ENCODE measurements at regions not wholly inside any gene's neighbourhood (a gene's known extent, or its start where the extent isn't known, plus 50 kb on each side); places are given as distances from the start of the nearest gene placed in this dataset.

DNA sequence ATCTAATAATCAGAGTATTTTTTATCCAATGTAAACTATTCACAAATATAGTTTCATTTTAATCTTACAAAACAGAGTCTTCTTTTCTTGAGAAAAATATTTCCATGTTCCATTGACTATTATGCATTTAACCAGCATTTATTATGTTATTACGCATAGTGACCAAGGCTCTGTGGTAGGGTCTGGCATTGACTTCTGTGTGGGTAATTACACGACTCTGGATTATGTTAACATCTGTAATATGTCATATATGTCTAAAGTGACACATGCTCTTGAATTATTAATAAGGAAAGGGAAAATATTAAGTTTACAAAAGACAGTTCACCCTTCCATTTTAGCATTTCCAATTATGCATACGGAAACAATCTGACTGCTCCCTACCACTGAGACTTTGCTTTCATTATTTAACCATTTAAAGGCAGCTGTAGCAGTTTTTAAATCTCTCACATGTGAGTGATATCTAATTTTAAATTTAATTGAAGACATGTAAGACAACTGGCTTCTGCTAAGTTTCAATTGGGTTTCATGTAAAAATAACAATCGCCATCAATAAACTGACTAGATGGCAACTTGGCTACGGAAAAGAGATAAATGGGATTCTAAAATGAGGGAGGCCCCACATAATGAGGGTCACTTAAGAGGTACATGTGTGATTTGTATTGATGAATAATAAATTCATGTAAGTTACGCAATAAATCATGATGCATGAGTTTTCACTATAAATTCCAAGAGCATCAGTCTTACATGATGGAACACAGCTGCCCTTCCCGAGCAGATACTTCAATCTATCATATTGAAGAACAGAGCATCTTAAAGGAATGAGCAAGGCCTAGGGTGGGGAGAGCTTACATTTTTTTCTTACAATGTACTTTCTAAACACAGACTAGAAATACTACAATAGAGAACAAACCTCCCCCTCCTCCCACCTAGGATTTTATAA is 1056.8 kb downstream of the MAT2B start:
- TF ChIP-seq, protein P1, sequence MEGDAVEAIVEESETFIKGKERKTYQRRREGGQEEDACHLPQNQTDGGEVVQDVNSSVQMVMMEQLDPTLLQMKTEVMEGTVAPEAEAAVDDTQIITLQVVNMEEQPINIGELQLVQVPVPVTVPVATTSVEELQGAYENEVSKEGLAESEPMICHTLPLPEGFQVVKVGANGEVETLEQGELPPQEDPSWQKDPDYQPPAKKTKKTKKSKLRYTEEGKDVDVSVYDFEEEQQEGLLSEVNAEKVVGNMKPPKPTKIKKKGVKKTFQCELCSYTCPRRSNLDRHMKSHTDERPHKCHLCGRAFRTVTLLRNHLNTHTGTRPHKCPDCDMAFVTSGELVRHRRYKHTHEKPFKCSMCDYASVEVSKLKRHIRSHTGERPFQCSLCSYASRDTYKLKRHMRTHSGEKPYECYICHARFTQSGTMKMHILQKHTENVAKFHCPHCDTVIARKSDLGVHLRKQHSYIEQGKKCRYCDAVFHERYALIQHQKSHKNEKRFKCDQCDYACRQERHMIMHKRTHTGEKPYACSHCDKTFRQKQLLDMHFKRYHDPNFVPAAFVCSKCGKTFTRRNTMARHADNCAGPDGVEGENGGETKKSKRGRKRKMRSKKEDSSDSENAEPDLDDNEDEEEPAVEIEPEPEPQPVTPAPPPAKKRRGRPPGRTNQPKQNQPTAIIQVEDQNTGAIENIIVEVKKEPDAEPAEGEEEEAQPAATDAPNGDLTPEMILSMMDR (IDR thresholded peaks at IDR 0.05; ENCODE audit: borderline replicate concordance, insufficient read depth, low read depth, low read length) = no peak
- no peak overlapping the region for H3K4me3 ChIP-seq (ENCODE audit: low read depth, low read length)

DNA sequence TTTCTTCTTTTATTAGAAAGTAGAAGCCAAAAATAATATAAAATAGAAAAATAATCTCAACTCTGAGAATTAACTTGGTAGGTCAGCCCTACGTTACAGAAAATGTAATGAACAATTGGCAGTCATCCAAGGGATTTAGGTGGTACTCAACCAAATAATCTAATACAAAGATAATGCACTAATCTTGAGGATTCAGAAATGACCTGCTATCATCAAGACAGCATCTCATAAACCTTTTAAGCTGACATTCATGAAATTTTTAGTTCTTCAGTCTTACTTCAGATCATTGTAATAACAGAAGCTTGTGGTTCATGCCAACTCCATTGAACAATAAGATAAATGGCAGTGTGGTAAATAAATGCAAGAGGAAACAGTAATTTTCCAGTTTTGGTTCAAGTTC is 1058.0 kb downstream of the MAT2B start:
- no peak overlapping the region for H3K4me3 ChIP-seq (ENCODE audit: low read depth, low read length)
- TF ChIP-seq, protein P1 (IDR thresholded peaks at IDR 0.05; ENCODE audit: borderline replicate concordance, insufficient read depth, low read depth, low read length) = no peak

DNA sequence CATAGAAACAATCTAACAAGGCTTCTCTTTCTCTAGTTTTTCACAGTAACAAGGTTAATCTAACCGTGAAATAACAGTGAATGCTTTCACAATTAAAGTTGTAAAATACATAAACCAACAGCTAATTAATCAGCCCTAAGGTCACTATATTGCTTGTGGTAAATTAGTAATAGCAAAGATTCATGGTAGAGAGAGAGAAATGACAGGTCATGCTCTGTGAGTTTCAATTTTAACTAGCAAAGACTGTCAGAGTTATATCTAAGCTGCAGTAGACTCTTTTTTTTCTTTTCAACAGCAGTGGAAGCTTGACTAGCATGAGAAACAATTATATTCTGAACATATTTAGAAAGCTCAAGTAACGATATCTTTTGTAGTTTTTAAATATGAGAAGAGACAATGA is 1068.0 kb downstream of the MAT2B start:
- TF ChIP-seq, protein P1 (IDR thresholded peaks at IDR 0.05; ENCODE audit: borderline replicate concordance, insufficient read depth, low read depth, low read length) = no peak
- H3K4me3 ChIP-seq (ENCODE audit: low read depth, low read length) = no peak overlapping the region

DNA sequence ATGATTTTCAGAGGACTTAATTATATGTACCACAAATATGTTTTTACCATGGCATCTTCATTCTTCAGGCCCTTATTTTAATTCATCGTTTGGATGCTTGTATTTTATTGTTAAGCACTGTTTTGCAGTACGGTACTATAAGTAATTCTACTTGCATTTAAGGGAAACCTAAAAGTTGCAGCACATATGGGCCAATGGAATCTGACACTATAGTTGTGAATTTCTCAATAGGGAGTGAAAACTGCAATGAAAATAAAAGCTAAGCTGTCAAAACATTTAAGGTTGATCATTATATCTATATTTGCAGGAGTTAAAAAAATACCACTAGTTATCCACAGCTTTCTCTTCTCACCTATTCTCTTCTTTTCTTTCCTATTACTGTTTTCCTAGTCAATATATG is 1071.8 kb downstream of the MAT2B start:
- TF ChIP-seq, protein P1 (IDR thresholded peaks at IDR 0.05; ENCODE audit: borderline replicate concordance, insufficient read depth, low read depth, low read length) = no peak
- H3K4me3 ChIP-seq (ENCODE audit: low read depth, low read length) = no peak overlapping the region

DNA sequence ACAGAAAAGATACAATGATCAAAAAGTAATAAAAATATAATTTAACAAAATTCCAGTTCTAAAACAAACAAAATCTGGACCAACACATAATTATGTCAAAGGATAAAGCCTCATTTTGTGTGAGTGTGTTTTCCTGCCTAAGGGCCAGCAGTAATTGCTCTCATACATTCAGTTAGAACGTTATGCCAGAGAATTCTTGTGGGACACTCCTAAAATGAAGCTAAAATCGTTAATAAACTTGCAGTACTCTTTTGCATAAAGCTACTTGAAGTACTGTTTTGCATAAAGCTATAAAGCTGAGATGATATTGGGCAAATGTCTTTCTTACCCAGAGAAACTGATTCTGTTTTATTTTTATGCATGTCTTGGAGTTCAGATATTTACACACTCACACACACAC is 1072.3 kb downstream of the MAT2B start:
- TF ChIP-seq, protein P1 (IDR thresholded peaks at IDR 0.05; ENCODE audit: borderline replicate concordance, insufficient read depth, low read depth, low read length) = no peak
- no peak overlapping the region for H3K4me3 ChIP-seq (ENCODE audit: low read depth, low read length)

DNA sequence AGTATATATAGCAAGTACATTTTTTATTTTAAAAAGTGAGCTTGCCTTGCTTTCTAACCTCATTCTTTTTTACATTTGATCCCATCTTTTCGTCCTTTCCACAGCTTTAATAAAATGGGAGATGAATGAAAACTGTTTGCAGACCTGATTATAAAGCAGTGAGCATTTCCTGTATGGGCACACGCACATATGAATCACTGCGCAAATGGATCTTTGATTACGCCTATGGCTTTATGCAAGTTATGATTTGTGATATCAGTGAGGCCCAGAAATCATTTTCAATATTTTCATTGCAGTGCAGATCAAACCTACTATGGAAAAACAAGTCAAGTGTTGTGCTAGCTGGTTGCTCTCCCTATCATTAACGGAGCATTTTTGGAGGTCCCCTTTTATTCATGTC is 1073.0 kb downstream of the MAT2B start:
- H3K4me3 ChIP-seq (ENCODE audit: low read depth, low read length) = no peak overlapping the region
- TF ChIP-seq, protein P1 (IDR thresholded peaks at IDR 0.05; ENCODE audit: borderline replicate concordance, insufficient read depth, low read depth, low read length) = no peak

DNA sequence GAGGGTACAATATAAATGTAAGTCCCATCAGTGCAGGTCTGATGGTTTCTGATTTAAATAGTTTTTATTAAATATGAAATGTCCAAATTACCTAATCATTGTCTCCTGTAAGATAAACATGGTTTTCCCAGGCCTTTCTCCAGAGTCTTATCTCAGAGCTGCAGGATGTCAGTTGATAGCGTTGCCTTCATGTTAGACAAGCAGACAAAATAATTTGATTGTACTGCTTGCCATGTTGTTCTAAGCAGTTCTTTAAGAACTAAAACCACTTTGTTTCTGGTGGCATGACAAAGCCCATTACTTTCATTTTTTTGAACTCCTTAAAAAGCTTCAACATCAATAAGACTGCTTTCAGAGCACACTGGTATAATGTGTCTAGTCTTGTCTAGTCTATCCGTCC is 1073.5 kb downstream of the MAT2B start:
- H3K4me3 ChIP-seq (ENCODE audit: low read depth, low read length) = no peak overlapping the region
- TF ChIP-seq, protein P1 (IDR thresholded peaks at IDR 0.05; ENCODE audit: borderline replicate concordance, insufficient read depth, low read depth, low read length) = no peak

Measured in GM12875 (cell line).